ENCODE measurements at regions not wholly inside any gene's neighbourhood (a gene's known extent, or its start where the extent isn't known, plus 50 kb on each side); places are given as distances from the start of the nearest gene placed in this dataset.

- no peak overlapping the region for H3K14ac ChIP-seq (ENCODE audit: insufficient read length)
- H3K4me2 ChIP-seq (ENCODE audit: insufficient read depth in 1 of 2, low read depth in 2 of 2, low read length in 2 of 2), result no peak overlapping the region
- H4K91ac ChIP-seq (replicated peaks; ENCODE audit: insufficient read length, low read length), result no peak overlapping the region
- no peak overlapping the region for H3K23ac ChIP-seq (ENCODE audit: insufficient read length)
- no peaks in the 10 kb centered on the region for H3K36me3 ChIP-seq (ENCODE audit: control insufficient read depth in 2 of 4, insufficient read depth in 4 of 4, low read length in 3 of 4)
- H3K79me1 ChIP-seq (ENCODE audit: low read depth, low read length), result no peaks in the 10 kb centered on the region
- no peak overlapping the region for H3K27ac ChIP-seq (ENCODE audit: low read depth, low read length)
- FAIRE-seq (no peak), DNase-seq (ENCODE audit: low read depth in 1 of 2, low spot score in 2 of 2) (no peak)
- H2BK20ac ChIP-seq (ENCODE audit: low read length), result no peak overlapping the region
- H3K9me3 ChIP-seq (ENCODE audit: insufficient read depth in 2 of 2, low read depth in 1 of 2, low read length in 1 of 2), result no peaks in the 10 kb centered on the region
- no peak overlapping the region for H3K9ac ChIP-seq (replicated peaks in 1 of 4; ENCODE audit: extremely low read depth in 1 of 4, low read depth in 3 of 4, low read length in 3 of 4)
- no peak overlapping the region for H3K56ac ChIP-seq (replicated peaks; ENCODE audit: insufficient read length, low read depth, low read length)
- H2AFZ ChIP-seq (ENCODE audit: low read length), result no peak overlapping the region
- no peak overlapping the region for H3K4ac ChIP-seq (replicated peaks; ENCODE audit: insufficient read length, low read depth, low read length)
- no peaks in the 10 kb centered on the region for H3K27me3 ChIP-seq (replicated peaks in 1 of 4; ENCODE audit: control insufficient read depth in 3 of 4, extremely low read depth in 1 of 4, insufficient read depth in 3 of 4, low read length in 3 of 4)
- H3K79me2 ChIP-seq (ENCODE audit: control insufficient read depth in 1 of 2, insufficient read depth in 2 of 2, low read length in 2 of 2), result no peaks in the 10 kb centered on the region
- ChIA-PET POLR2A (ENCODE audit: partially characterized antibody) (no interaction called here), CTCF (ENCODE audit: partially characterized antibody) (no interaction called here)
- no peak overlapping the region for H4K5ac ChIP-seq (ENCODE audit: insufficient read length, low read depth, low read length)
- H2BK5ac ChIP-seq (ENCODE audit: low read depth, low read length), result no peak overlapping the region
- H2BK12ac ChIP-seq (ENCODE audit: low read depth, low read length), result no peak overlapping the region
- no peak overlapping the region for H4K8ac ChIP-seq (ENCODE audit: extremely low read depth, insufficient read depth, low read length)
- H2BK120ac ChIP-seq (replicated peaks; ENCODE audit: low read depth, low read length), result no peak overlapping the region
- H3K4me3 ChIP-seq (ENCODE audit: extremely low read depth in 1 of 4, insufficient read depth in 2 of 4, low read depth in 3 of 4, low read length in 4 of 4), result no peak overlapping the region
- H2BK15ac ChIP-seq (ENCODE audit: low read length), result no peak overlapping the region
- H3K4me1 ChIP-seq (replicated peaks in 1 of 4; ENCODE audit: control insufficient read depth in 3 of 4, insufficient read depth in 4 of 4, low read length in 3 of 4), result peaks cover 0 to 6% (median 0%) of the 10 kb centered on the region in 4 experiments; a peak in 1 of 7 replicates
- no peak overlapping the region for H2AK5ac ChIP-seq (ENCODE audit: low read depth, low read length)
- H3K23me2 ChIP-seq (ENCODE audit: low read depth, low read length), result no peaks in the 10 kb centered on the region
- no peaks in the 10 kb centered on the region for H4K20me1 ChIP-seq (replicated peaks in 1 of 2; ENCODE audit: control insufficient read depth in 1 of 2, insufficient read depth in 2 of 2, low read length in 2 of 2)
- WGBS, 2 experiments (ENCODE audit: extremely low coverage in 1 of 2, insufficient coverage in 1 of 2, insufficient read length in 1 of 2, insufficient replicate concordance in 2 of 2, low coverage in 1 of 2, low lambda C conversion rate in 2 of 2, missing lambda C conversion rate in 1 of 2), result 100% methylated on average over 1 of the region's 1 CpG; no CpG with 5 or more reads in 1 of the 2 experiments
- TF ChIP-seq SP4 (IDR thresholded peaks at IDR 0.05; ENCODE audit: low read length) (no peak), CBX8 (IDR thresholded peaks at IDR 0.05; ENCODE audit: borderline replicate concordance, low read depth, low read length) (no peak), TCF12 (IDR thresholded peaks at IDR 0.05; ENCODE audit: low read depth, low read length) (no peak), BCL11A (IDR thresholded peaks at IDR 0.05; ENCODE audit: low read depth in 2 of 2, low read length in 2 of 2) (no peak), CHD1 (IDR thresholded peaks at IDR 0.05; ENCODE audit: low read depth, low read length) (no peak), ASH2L (IDR thresholded peaks at IDR 0.05; ENCODE audit: low read length) (no peak), ZNF274 (IDR thresholded peaks at IDR 0.05; ENCODE audit: borderline replicate concordance, extremely low read depth, low read length) (no peak), RAD21 (IDR thresholded peaks at IDR 0.05 in 1 of 2, conservative IDR thresholded peaks at IDR 0.05 in 1 of 2; ENCODE audit: low read depth in 2 of 2, low read length in 2 of 2) (no peak), RFX5 (IDR thresholded peaks at IDR 0.05; ENCODE audit: borderline replicate concordance, low read depth, low read length) (no peak), GABPA (IDR thresholded peaks at IDR 0.05; ENCODE audit: borderline replicate concordance, insufficient read depth, low read length) (no peak)
- no peak overlapping the region for H3K18ac ChIP-seq (ENCODE audit: extremely low read depth, low read length)
Observed at GRCh38 chr6:92911301-92911700, 508.1 kb downstream of the EPHA7 start.

Measured in H1 (cell line).